DOHH2 (cell line): ENCODE measurements at regions not wholly inside any gene's neighbourhood (a gene's known extent, or its start where the extent isn't known, plus 50 kb on each side); places are given as distances from the start of the nearest gene placed in this dataset.

Source experiments
- H3F3A ChIP-seq: fragments of 200-600 bp; sonication (generic), shearing (Covaris generic); 2 replicates; pipeline ENCODE4 v1.6.0; 2016; ENCODE audit warnings: antibody characterized with exemption, mild to moderate bottlenecking; ENCODE audit not compliant: control insufficient read depth, insufficient read depth
- H3K27ac ChIP-seq: fragments of 200-600 bp; sonication (generic); 2 replicates; pipeline ENCODE4 v1.5.1; 2014; ENCODE audit warnings: low read depth, mild to moderate bottlenecking, low read length, moderate library complexity
- H3K27me3 ChIP-seq: fragments of 200-600 bp; sonication (generic); 2 replicates; pipeline ENCODE4 v1.6.1; 2014; ENCODE audit warnings: mild to moderate bottlenecking, low read length, mixed read lengths; ENCODE audit not compliant: control insufficient read depth
- H3K36me3 ChIP-seq: fragments of 200-600 bp; sonication (generic); 2 replicates; pipeline ENCODE4 v1.6.1; 2014; ENCODE audit warnings: mild to moderate bottlenecking, low read length, moderate library complexity, mixed read lengths; ENCODE audit not compliant: control insufficient read depth
- H3K4me1 ChIP-seq: fragments of 200-600 bp; sonication (generic); 2 replicates; pipeline ENCODE4 v1.6.1; 2014; ENCODE audit warnings: mild to moderate bottlenecking, low read length, mixed read lengths; ENCODE audit not compliant: control insufficient read depth
- H3K4me2 ChIP-seq: fragments of 200-600 bp; sonication (generic); 2 replicates; pipeline ENCODE4 v1.6.0; 2014; ENCODE audit warnings: mild to moderate bottlenecking, low read length, moderate library complexity
- H3K4me3 ChIP-seq: fragments of 200-600 bp; sonication (generic); 2 replicates; pipeline ENCODE4 v1.5.1; 2014; ENCODE audit warnings: mild to moderate bottlenecking, low read length, mixed read lengths
- H3K79me2 ChIP-seq: fragments of 200-600 bp; sonication (generic); 2 replicates; pipeline ENCODE4 v1.6.1; 2014; ENCODE audit warnings: mild to moderate bottlenecking, low read length, mixed read lengths; ENCODE audit not compliant: control insufficient read depth
- H3K9me2 ChIP-seq: fragments of 200-600 bp; sonication (generic); replicated peaks from 2 replicates; pipeline ENCODE4 v1.6.1; 2014; ENCODE audit warnings: mild to moderate bottlenecking, low read length, mixed read lengths; ENCODE audit not compliant: control insufficient read depth
- H3K9me3 ChIP-seq: fragments of 200-600 bp; sonication (generic); 2 replicates; pipeline ENCODE4 v1.6.1; 2014; ENCODE audit warnings: antibody characterized with exemption, low read length, mixed read lengths; ENCODE audit not compliant: control insufficient read depth, insufficient read depth
- H4K20me1 ChIP-seq: fragments of 200-600 bp; sonication (generic); 2 replicates; pipeline ENCODE4 v1.6.0; 2014; ENCODE audit warnings: low read depth, mild to moderate bottlenecking, antibody characterized with exemption, low read length, moderate library complexity; ENCODE audit not compliant: control insufficient read depth, insufficient read depth
- CTCF ChIP-seq: fragments of 200-600 bp; sonication (generic); IDR thresholded peaks from one replicate; pipeline ENCODE4 v1.5.1; 2014; ENCODE audit warnings: antibody characterized with exemption, mild to moderate bottlenecking, low read depth, low read length; ENCODE audit not compliant: poor library complexity, severe bottlenecking
- EZH2phosphoT487 ChIP-seq: fragments of 200-600 bp; sonication (generic); IDR thresholded peaks from 2 replicates; pipeline ENCODE4 v1.6.1; 2017; ENCODE audit warnings: borderline replicate concordance, mild to moderate bottlenecking, antibody characterized with exemption, low read length, moderate library complexity, mixed read lengths

- H3K4me3 ChIP-seq, result no peak overlapping the region
- H3F3A ChIP-seq, result no peaks in the 10 kb centered on the region
- H3K27me3 ChIP-seq, result no peaks in the 10 kb centered on the region
- H4K20me1 ChIP-seq, result no peaks in the 10 kb centered on the region
- TF ChIP-seq CTCF (no peak), EZH2phosphoT487 (no peak)
- no peaks in the 10 kb centered on the region for H3K9me2 ChIP-seq
- no peak overlapping the region for H3K4me2 ChIP-seq
- H3K36me3 ChIP-seq, result no peaks in the 10 kb centered on the region
- no peaks in the 10 kb centered on the region for H3K9me3 ChIP-seq
- H3K4me1 ChIP-seq, result no peaks in the 10 kb centered on the region
- no peaks in the 10 kb centered on the region for H3K79me2 ChIP-seq
- no peak overlapping the region for H3K27ac ChIP-seq
Measured at GRCh38 chrX:79623098-79623762, 256.1 kb upstream of the ITM2A start.

- Histone ChIP-seq H3K4me3 (no peak overlapping the region), H4K20me1 (no peaks in the 10 kb centered on the region)
- TF ChIP-seq EZH2phosphoT487 (no peak), CTCF (no peak)
Measured at GRCh38 chrX:79618280-79618679, 251.1 kb upstream of the ITM2A start.

GRCh38 chrX:79604364-79604763, 237.2 kb upstream of the ITM2A start:
- Histone ChIP-seq H3K4me1 (no peaks in the 10 kb centered on the region), H3K4me2 (no peak overlapping the region), H3F3A (no peaks in the 10 kb centered on the region), H4K20me1 (no peaks in the 10 kb centered on the region), H3K9me3 (no peaks in the 10 kb centered on the region), H3K27ac (no peak overlapping the region), H3K4me3 (no peak overlapping the region), H3K79me2 (no peaks in the 10 kb centered on the region), H3K27me3 (no peaks in the 10 kb centered on the region), H3K36me3 (no peaks in the 10 kb centered on the region), H3K9me2 (no peaks in the 10 kb centered on the region)
- TF ChIP-seq EZH2phosphoT487 (no peak), CTCF (no peak)

More at GRCh38 chrX:79618280-79618679, 251.1 kb upstream of the ITM2A start:
- Histone ChIP-seq H3K9me3 (no peaks in the 10 kb centered on the region), H3K4me1 (no peaks in the 10 kb centered on the region), H3K27ac (no peak overlapping the region), H3K27me3 (no peaks in the 10 kb centered on the region), H3K79me2 (no peaks in the 10 kb centered on the region), H3K9me2 (no peaks in the 10 kb centered on the region), H3K36me3 (no peaks in the 10 kb centered on the region), H3F3A (no peaks in the 10 kb centered on the region), H3K4me2 (no peak overlapping the region)
